Colonic mucosa (tissue), 4 donors: ENCODE measurements at regions not wholly inside any gene's neighbourhood (a gene's known extent, or its start where the extent isn't known, plus 50 kb on each side); places are given as distances from the start of the nearest gene placed in this dataset.

Experiments
- DNase-seq: peaks from one replicate; pipeline ENCODE4 v3.0.0-alpha.2; 2020
- H3K27ac ChIP-seq: fragments of 200-600 bp; one replicate; pipeline ENCODE4 v1.8.0; 2021
- H3K27me3 ChIP-seq: fragments of 200-600 bp; one replicate; pipeline ENCODE4 v1.8.0; 2021
- H3K36me3 ChIP-seq: fragments of 200-600 bp; one replicate; pipeline ENCODE4 v1.8.0; 2021
- H3K4me1 ChIP-seq: fragments of 200-600 bp; one replicate; pipeline ENCODE4 v1.8.0; 2021; ENCODE audit warnings: mild to moderate bottlenecking
- H3K4me3 ChIP-seq: fragments of 200-600 bp; one replicate; pipeline ENCODE4 v1.8.0; 2021
- H3K9ac ChIP-seq, 2 donors: one replicate each; pipeline ENCODE4 v1.7.0; 2013; ENCODE audit warnings: control low read depth in 2 of 2, low read depth in 2 of 2, low read length in 2 of 2
- H3K9me3 ChIP-seq: fragments of 200-600 bp; one replicate; pipeline ENCODE4 v1.8.0; 2021
- CTCF ChIP-seq: fragments of 200-600 bp; IDR thresholded peaks from one replicate; pipeline ENCODE4 v1.8.0; 2022; ENCODE audit warnings: antibody characterized with exemption, mild to moderate bottlenecking
- intact Hi-C: fragments of 100-400 bp; cut with DNase I; formaldehyde crosslinking; loops from one replicate; pipeline ENCODE4 v1.14.1; 2022
- donor health status: healthy.
- donor health status: DM: no; HTN: no; CAD: no.
- donor health status: DM: no; HTN: no; CAD: no.

GRCh38 chr16:79801646-79802045, 201.1 kb upstream of the MAF start:
- Histone ChIP-seq H3K4me3 (no peak overlapping the region), H3K27ac (no peak overlapping the region), H3K36me3 (no peaks in the 10 kb centered on the region), H3K4me1 (no peaks in the 10 kb centered on the region), H3K9ac (no peak overlapping the region), H3K9me3 (no peaks in the 10 kb centered on the region), H3K27me3 (no peaks in the 10 kb centered on the region)
- DNase-seq = no peak
- intact Hi-C loops = no loop called here
- no peak for TF ChIP-seq CTCF

GRCh38 chr16:79800016-79800608, 199.6 kb upstream of the MAF start:
- Histone ChIP-seq H3K9me3 (no peaks in the 10 kb centered on the region), H3K9ac (no peak overlapping the region), H3K4me3 (no peak overlapping the region), H3K4me1 (no peaks in the 10 kb centered on the region), H3K27ac (no peak overlapping the region), H3K27me3 (no peaks in the 10 kb centered on the region), H3K36me3 (no peaks in the 10 kb centered on the region)
- intact Hi-C loops = no loop called here
- no peak for TF ChIP-seq CTCF
- DNase-seq = no peak

- H3K27ac ChIP-seq = no peak overlapping the region
- H3K27me3 ChIP-seq = no peaks in the 10 kb centered on the region
- no peak for TF ChIP-seq CTCF
- DNase-seq = no peak
- intact Hi-C loops = no loop called here
- no peaks in the 10 kb centered on the region for H3K4me1 ChIP-seq
- no peaks in the 10 kb centered on the region for H3K9me3 ChIP-seq
- H3K36me3 ChIP-seq = no peaks in the 10 kb centered on the region
- no peak overlapping the region for H3K4me3 ChIP-seq
- no peak overlapping the region for H3K9ac ChIP-seq
Observed at GRCh38 chr16:79798416-79799053, 198.0 kb upstream of the MAF start.

DNA sequence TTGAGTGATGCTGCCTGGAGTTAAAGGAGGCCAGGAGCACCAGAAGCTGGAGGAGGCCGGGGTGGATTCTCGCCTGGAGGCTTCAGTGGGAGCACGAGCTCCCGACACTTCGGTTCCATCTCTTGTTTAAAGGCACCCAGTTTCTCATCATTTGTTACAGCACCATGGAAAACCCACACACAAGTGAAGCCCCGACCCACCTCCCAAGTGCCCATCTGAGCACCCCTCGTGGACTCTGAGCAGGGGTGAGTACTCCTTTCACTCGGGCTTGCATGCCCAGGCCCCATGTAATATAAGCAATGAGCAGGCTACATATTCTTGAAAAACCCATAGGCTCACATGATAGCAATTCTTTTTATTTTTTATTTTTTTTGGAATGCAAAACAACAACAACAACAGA, 196.9 kb upstream of the MAF start:
- H3K27ac ChIP-seq = no peak overlapping the region
- intact Hi-C loops = no loop called here
- H3K36me3 ChIP-seq = no peaks in the 10 kb centered on the region
- no peak overlapping the region for H3K4me3 ChIP-seq
- no peak overlapping the region for H3K9ac ChIP-seq
- H3K27me3 ChIP-seq = no peaks in the 10 kb centered on the region
- DNase-seq = no peak
- no peaks in the 10 kb centered on the region for H3K9me3 ChIP-seq
- no peak for TF ChIP-seq CTCF
- no peaks in the 10 kb centered on the region for H3K4me1 ChIP-seq

GRCh38 chr16:79795556-79795955, 195.0 kb upstream of the MAF start:
- no peak for DNase-seq
- H3K4me1 ChIP-seq = no peaks in the 10 kb centered on the region
- no peak for TF ChIP-seq CTCF
- H3K9ac ChIP-seq = no peak overlapping the region
- H3K4me3 ChIP-seq = no peak overlapping the region
- H3K36me3 ChIP-seq = no peaks in the 10 kb centered on the region
- intact Hi-C loops = no loop called here
- H3K9me3 ChIP-seq = no peaks in the 10 kb centered on the region
- no peak overlapping the region for H3K27ac ChIP-seq
- H3K27me3 ChIP-seq = no peaks in the 10 kb centered on the region
